NCI-H128 (cell line): ENCODE measurements at regions not wholly inside any gene's neighbourhood (a gene's known extent, or its start where the extent isn't known, plus 50 kb on each side); places are given as distances from the start of the nearest gene placed in this dataset.

Experiments used
- DNase-seq: peaks from one replicate; lab custom pipeline; 2025; ENCODE audit not compliant: unreplicated experiment; lab: John Stamatoyannopoulos, UW

DNA sequence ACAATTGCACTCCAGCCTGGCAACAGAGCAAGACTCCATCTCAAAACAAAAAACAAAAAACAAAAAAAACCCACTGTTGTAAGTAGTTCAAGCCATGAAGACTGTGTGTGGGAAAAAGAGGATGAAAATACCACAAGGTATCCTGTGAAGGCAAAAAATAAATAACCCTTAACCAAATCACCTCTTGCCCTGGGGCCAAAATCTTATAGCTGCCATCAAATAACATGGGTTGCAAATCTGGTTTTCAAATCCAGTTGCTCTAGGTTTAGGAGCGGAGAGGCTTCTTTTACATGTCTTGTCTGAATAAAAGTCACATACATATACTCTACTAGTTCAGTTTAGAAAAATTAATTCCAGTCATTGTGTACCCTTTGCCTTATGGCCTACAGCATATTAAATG is 87.0 kb upstream of the STT3B start:
- DNase-seq: no peak

- no peak for DNase-seq
Observed at GRCh38 chr3:31448035-31448881, 84.5 kb upstream of the STT3B start.

DNA sequence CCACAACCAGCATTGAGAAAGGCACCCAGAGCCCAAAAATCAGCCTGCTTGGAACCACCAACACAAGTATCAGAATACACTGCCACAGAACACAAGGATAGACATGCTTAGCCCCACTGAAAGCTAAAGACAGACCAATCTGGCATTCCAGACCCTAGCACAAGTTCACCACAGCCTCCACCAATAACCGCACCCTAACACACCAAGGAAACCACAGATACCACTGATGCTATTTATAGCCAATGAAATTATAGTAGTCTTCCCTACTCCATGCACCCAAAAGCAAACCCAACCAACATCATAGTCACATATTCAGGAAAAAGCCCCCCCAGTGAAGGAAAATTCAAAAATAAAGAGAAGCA is 83.9 kb upstream of the STT3B start:
- no peak for DNase-seq

DNA sequence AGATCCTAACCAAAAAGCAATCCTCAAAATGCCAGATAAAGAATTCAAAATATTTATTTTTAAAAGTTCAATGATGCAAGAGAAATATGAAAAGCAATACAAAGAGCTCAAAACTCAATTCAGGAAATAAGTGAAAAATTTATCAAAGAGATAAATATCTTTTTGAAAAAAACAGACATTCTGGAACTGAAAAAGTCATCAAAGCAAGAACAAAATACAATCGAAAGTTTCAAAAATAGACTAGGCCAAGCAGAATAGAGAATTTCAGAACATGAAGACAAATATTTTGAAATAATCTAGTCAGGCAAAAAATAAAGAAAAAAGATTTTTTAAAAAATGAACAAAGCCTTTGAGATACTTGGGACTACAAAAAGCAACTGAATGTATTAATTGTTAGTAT is 83.4 kb upstream of the STT3B start:
- DNase-seq: no peak

DNA sequence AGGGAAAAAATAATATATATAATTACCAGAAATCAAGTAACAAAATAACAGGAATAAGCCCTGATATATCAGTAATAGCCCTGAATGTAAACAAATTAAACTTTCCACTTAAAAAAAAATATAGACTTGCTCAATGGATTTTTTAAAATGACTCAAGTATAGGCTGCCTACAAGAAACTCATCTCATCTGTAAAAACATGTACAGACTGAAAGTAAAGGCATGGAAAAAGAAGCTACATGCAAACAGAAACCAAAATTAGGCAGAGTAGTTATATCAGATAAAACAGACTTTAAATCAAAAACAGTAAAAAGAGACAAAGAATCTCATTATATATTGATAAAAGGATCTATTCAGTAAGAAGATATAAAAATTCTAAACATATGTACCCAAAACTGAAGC is 82.4 kb upstream of the STT3B start:
- DNase-seq: no peak

DNA sequence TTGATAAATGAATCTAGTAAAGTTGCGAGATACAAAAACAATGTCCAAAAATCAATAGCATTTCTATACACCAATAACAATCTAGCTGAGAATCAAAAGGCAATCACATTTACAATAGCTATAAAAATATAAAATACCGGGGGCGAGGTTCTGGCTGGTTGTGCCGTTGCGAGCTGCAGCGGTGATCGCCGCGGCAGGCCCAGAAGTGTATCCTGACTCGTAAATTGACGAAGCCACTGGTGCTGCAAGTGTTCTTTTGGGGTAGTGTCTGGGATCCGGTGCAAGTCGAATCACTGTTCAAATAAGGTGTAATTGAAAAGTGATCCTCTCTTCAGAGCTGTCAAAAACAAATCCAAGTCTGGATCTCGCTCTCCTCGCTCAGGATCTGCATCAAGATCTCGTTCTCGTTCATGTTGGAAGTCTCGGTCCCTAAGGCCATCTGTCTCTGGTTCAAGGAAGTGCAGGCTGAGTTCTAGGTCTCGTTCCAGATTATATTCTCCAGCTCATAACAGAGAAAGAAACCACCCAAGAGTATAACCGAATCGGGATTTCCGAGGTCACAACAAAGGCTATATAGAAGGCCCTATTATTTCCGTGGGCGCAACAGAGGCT is 80.1 kb upstream of the STT3B start:
- no peak for DNase-seq

- no peak for DNase-seq
Observed at GRCh38 chr3:31453430-31453829, 79.3 kb upstream of the STT3B start.

DNA sequence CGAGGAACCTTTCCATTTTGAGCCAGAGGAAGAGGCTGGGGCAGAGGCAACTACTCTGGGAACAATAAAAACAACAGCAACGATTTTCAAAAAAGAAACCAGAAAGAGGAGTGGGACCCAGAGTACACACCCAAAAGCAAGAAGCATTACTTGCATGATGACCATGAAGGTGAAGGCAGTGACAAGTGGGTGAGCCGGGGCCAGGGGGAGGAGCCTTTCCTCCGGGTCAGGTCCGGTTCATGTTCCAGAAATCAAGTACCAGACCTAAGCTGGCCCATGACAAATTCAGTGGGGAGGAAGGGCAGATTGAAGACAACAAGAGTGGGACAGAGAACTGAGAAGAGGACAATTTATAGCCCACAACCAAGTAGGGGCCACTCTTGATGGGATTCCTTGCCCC is 77.2 kb upstream of the STT3B start:
- no peak for DNase-seq

- DNase-seq: no peak
Observed at GRCh38 chr3:31456373-31456772, 76.4 kb upstream of the STT3B start.

- DNase-seq: no peak
Observed at GRCh38 chr3:31461426-31461825, 71.3 kb upstream of the STT3B start.

GRCh38 chr3:31462050-31462569 is 70.6 kb upstream of the STT3B start:
- DNase-seq: no peak

DNA sequence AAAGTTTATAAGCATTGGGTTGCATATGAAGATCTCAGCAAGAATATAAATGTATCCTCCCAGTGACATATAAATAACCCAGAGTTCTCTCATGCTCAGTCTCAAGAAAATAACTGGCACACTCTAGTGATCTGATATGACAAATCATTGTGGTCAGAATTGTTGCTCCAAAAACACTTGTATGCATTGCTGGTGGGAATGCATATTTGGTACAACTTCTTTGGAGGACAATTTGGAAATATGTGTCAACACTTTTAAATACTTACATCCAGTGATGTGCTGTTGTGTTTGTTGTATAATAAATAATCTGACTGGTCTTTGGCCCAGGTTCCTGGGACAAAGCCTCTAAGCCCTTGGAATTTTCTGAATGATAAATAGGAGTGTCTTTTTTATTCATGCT is 66.7 kb upstream of the STT3B start:
- DNase-seq: no peak

DNA sequence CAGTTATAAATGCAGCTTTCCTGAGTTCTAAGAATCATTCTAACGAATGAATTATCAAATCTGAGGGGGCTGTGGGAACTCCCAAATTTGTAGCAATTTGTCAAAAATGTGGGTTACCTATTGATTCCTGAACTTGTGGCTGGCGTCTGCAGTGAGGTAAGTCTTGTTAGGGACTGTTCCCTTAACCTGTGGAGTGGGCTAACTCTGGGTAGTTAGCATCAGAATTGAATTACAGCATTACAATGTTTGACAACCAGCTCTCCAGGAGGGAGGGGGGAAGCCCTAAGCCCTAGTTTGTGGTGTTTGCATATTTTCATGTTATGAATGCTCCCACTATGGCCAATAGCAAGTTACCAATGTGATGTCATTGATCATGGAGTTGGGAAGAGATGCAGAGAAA is 65.9 kb upstream of the STT3B start:
- no peak for DNase-seq

DNA sequence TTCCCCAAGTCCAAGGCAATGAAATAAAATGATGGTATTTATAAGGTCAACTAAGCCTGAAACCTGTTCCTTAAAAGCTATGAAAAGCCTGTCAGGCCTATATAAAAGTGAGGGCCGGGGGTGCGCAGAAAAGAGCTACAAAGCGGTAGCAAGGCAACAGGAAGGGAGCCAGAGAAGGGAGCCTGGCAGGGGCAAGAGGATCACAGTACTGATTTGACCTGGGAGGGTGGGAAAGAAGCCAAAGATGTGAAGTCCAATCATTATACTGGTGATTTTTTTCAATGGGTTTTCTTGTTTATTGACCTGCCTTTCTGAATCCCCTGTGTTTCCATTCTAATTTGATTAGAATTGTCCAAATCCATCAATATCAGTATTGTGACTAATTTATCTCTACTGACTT is 64.3 kb upstream of the STT3B start:
- no peak for DNase-seq

DNA sequence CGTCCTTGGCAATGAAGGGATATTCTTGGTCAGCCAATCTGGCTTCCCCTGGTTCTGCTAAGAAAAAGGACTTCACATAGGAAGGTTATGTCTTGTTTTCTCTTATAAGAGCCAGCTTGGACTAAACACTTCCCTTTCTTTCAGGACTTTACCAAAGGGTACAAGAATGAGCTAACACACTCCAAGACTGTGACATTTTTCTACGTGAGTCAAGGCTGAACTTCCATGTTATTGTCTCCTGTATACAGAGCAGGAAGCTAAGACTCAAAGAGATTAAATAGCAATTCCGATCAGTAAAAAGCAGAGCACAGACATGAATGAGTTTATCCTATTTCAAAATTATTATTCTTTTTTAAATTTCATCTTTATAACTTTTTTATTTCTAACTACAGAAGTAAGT is 63.3 kb upstream of the STT3B start:
- no peak for DNase-seq

GRCh38 chr3:31472479-31473390 is 60.0 kb upstream of the STT3B start:
- no peak for DNase-seq

DNA sequence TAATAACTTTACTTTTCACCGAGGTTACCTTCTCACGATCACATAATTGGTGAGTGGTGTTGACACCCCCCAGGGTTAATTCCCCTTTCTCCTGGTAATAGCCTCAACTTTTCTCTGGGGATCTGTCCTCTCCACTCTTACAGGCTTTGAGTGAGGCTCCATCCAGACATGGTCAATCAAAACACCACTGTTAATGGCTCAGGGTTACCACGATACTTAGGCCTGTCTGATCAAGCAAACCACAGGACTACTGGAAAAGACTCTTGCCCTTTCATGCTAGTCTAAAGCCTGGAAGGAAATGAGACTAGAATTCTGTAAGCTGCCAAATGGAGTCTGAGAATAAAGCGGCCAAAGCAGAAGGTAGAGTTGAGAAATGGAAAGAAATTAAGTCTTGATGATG is 56.5 kb upstream of the STT3B start:
- DNase-seq: no peak

DNA sequence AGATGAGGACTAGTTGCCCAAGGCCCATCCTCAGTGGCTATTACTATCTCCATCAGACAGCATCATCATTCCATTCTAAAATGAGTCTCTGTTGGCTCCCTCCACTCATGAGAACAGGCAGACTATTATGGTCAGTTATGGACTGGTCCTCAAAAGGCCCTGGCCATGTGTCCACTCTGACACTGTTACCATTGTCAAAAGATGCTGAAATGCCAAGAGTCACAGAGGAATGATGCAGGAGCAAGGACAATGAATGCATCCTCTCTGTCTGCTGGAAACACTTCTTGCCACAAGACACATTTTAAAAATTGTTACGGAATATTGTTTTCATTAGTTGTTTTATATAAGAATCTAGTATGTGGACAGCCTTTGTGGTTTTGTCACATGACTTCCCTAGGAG is 53.3 kb upstream of the STT3B start:
- no peak for DNase-seq

DNA sequence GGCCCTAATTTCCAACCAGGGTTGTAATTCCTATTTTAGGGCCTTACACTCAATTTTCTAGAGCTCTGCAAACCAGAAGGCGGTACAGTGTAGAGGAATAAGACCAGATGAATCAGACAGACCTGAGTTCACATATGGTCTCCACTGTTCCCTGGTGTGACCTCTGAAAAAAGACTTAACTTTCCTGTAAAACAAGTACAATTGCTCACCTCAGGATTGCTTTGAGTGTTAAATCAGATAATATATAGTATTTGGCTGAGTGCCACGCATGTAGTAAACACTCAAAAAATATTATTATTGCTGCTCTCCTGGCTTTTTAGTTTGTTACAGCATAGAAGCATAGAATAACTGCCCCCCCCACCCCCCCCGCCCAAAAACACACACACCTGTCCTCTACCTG is 51.0 kb upstream of the STT3B start:
- DNase-seq: no peak

DNA sequence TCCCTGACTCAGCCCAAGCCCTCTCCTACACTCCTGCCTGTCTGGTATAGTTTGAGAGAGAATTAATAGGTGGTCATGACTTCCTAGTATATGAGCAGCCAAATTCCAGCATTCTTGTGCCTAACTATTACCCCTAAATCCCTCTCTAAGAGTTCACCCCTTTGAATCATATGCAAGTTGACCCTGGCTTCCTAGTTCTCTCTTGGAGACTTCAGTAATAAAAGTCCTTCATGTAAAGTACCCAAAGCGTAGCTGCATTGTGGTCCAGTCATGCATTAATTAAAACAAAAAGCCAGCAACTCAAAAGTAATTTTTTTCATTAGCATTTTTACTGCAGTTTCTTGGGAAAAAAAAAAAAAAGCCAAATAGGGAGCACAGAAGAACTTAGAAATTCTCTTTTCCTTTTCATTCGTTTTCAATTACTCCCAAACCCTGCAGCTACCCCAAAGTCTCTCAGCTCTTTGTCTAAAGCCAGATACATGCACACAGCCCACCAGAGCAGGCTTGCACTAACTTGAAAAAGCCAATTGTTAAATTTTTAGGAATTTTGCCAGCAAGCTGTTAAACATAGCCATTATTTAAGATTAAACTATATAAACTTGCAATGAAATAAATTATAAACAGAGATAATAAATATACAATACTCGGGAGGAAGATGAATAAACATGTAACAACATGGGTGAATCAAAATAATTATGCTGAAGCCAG is 50.1 kb upstream of the STT3B start:
- DNase-seq: no peak
